Fibroblast of lung (primary cell): ENCODE measurements at regions not wholly inside any gene's neighbourhood (a gene's known extent, or its start where the extent isn't known, plus 50 kb on each side); places are given as distances from the start of the nearest gene placed in this dataset.

ENCODE experiments used
- EZH2 ChIP-seq: IDR thresholded peaks from 2 replicates; pipeline ENCODE4 v1.5.1; 2012; ENCODE audit warnings: low read length, control low read depth, mild to moderate bottlenecking; ENCODE audit errors: missing control alignments
- TF ChIP-seq, protein P1 (sequence below), 2 donors: IDR thresholded peaks in 1 of 2; conservative IDR thresholded peaks in 1 of 2; 1 replicate in 1 of 2; 2 replicates in 1 of 2; pipeline ENCODE4 v1.5.1; 2011 to 2012; ENCODE audit warnings: low read length in 2 of 2, control low read depth in 1 of 2, inconsistent platforms in 1 of 2, low read depth in 1 of 2, mild to moderate bottlenecking in 1 of 2

DNA sequence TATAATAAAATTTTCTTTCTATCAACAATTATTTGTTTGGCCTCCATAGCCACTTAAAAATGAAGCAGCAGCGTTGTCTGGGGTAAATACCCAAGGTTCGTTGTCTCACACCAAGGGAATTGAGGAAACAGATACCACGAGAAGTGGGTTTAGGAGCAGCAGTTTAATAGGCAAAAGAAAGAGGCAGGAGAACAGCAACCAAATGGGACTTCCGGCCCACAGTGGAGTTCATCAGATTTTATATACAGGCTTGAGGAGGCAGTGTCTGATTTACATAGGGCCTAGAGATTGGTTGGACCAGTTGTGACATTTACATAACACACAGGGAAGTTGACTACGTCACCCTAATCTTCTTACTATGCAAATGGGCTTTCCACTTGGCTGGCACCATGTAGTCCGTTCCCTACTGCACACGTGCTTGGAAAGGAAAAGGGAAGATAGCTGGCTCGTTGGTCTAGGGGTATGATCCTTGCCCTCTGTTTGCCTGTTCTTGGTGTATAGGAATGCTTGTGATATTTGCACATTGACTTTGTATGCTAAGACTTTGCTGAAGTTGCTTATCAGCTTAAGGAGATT is 61.5 kb upstream of the SETMAR start:
- TF ChIP-seq, protein P1, sequence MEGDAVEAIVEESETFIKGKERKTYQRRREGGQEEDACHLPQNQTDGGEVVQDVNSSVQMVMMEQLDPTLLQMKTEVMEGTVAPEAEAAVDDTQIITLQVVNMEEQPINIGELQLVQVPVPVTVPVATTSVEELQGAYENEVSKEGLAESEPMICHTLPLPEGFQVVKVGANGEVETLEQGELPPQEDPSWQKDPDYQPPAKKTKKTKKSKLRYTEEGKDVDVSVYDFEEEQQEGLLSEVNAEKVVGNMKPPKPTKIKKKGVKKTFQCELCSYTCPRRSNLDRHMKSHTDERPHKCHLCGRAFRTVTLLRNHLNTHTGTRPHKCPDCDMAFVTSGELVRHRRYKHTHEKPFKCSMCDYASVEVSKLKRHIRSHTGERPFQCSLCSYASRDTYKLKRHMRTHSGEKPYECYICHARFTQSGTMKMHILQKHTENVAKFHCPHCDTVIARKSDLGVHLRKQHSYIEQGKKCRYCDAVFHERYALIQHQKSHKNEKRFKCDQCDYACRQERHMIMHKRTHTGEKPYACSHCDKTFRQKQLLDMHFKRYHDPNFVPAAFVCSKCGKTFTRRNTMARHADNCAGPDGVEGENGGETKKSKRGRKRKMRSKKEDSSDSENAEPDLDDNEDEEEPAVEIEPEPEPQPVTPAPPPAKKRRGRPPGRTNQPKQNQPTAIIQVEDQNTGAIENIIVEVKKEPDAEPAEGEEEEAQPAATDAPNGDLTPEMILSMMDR (conservative IDR thresholded peaks at IDR 0.05 in 1 of 2, IDR thresholded peaks at IDR 0.05 in 1 of 2; ENCODE audit: low read depth in 1 of 2, low read length in 2 of 2): no peak
- TF ChIP-seq EZH2: no peak
